ENCODE measurements at regions not wholly inside any gene's neighbourhood (a gene's known extent, or its start where the extent isn't known, plus 50 kb on each side); places are given as distances from the start of the nearest gene placed in this dataset.

GRCh38 chr4:96767815-96768480, 928.1 kb downstream of the PDHA2 start:
- no peak for DNase-seq (ENCODE audit: low spot score)

- DNase-seq (ENCODE audit: low spot score), result no peak
Measured at GRCh38 chr4:96775501-96775900, 935.6 kb downstream of the PDHA2 start.

- no peak for DNase-seq (ENCODE audit: low spot score)
Measured at GRCh38 chr4:96776920-96777527, 937.1 kb downstream of the PDHA2 start.

- no peak for DNase-seq (ENCODE audit: low spot score)
Measured at GRCh38 chr4:96784336-96784735, 944.4 kb downstream of the PDHA2 start.

GRCh38 chr4:96786306-96786705, 946.4 kb downstream of the PDHA2 start:
- no peak for DNase-seq (ENCODE audit: low spot score)

GRCh38 chr4:96787766-96788165, 947.9 kb downstream of the PDHA2 start:
- no peak for DNase-seq (ENCODE audit: low spot score)

GRCh38 chr4:96809563-96809962, 969.7 kb downstream of the PDHA2 start:
- no peak for DNase-seq (ENCODE audit: low spot score)

- peak; percentile 34 for DNase-seq (ENCODE audit: low spot score)
Measured at GRCh38 chr4:96827086-96827485, 987.2 kb downstream of the PDHA2 start.

- no peak for DNase-seq (ENCODE audit: low spot score)
Measured at GRCh38 chr4:96833831-96834230, 993.9 kb downstream of the PDHA2 start.

- no peak for DNase-seq (ENCODE audit: low spot score)
Measured at GRCh38 chr4:96835991-96836390, 996.1 kb downstream of the PDHA2 start.

GRCh38 chr4:96839441-96839840, 999.5 kb downstream of the PDHA2 start:
- no peak for DNase-seq (ENCODE audit: low spot score)

GRCh38 chr4:96841801-96842200, 1001.9 kb downstream of the PDHA2 start:
- no peak for DNase-seq (ENCODE audit: low spot score)

GRCh38 chr4:96844858-96845490, 1005.1 kb downstream of the PDHA2 start:
- DNase-seq (ENCODE audit: low spot score), result no peak

GRCh38 chr4:96845819-96846218, 1005.9 kb downstream of the PDHA2 start:
- DNase-seq (ENCODE audit: low spot score), result no peak

GRCh38 chr4:96874657-96875056, 1034.8 kb downstream of the PDHA2 start:
- DNase-seq (ENCODE audit: low spot score), result no peak

- DNase-seq (ENCODE audit: low spot score), result no peak
Measured at GRCh38 chr4:96879527-96879926, 1039.6 kb downstream of the PDHA2 start.

- no peak for DNase-seq (ENCODE audit: low spot score)
Measured at GRCh38 chr4:96887857-96888256, 1048.0 kb downstream of the PDHA2 start.

- no peak for DNase-seq (ENCODE audit: low spot score)
Measured at GRCh38 chr4:96894621-96895020, 1054.7 kb downstream of the PDHA2 start.

GRCh38 chr4:96895826-96896225, 1055.9 kb downstream of the PDHA2 start:
- DNase-seq (ENCODE audit: low spot score), result no peak

- peak; percentile 9 for DNase-seq (ENCODE audit: low spot score)
Measured at GRCh38 chr4:96912716-96913115, 1072.8 kb downstream of the PDHA2 start.

- DNase-seq (ENCODE audit: low spot score), result peak; percentile 65
Measured at GRCh38 chr4:96913441-96914080, 1073.7 kb downstream of the PDHA2 start.

- DNase-seq (ENCODE audit: low spot score), result no peak
Measured at GRCh38 chr4:96916711-96917110, 1076.8 kb downstream of the PDHA2 start.

GRCh38 chr4:96936886-96937285, 1097.0 kb downstream of the PDHA2 start:
- DNase-seq (ENCODE audit: low spot score), result no peak
